ENCODE measurements at regions not wholly inside any gene's neighbourhood (a gene's known extent, or its start where the extent isn't known, plus 50 kb on each side); places are given as distances from the start of the nearest gene placed in this dataset.
"Not testable (repeated sequence)": the region's sequence is repeated elsewhere in the genome, so short reads cannot be mapped to it uniquely, and the experiment has no call there.

GRCh38 chrX:92283308-92283707 is 504.1 kb downstream of the PCDH11X start:
- FAIRE-seq (no peak), ATAC-seq (no peak), DNase-seq (ENCODE audit: low spot score) (no peak)
- no peak overlapping the region for H3K4me2 ChIP-seq (ENCODE audit: low read depth, low read length)
- ChIA-PET CTCF (ENCODE audit: low intra/inter-chr PET ratio, low total read pairs) (no interaction called here), POLR2A (no interaction called here)
- H3K27ac ChIP-seq (ENCODE audit: extremely low read length, insufficient read depth, low read length): no peak overlapping the region
- no peaks in the 10 kb centered on the region for H4K20me1 ChIP-seq (ENCODE audit: insufficient read depth, low read length)
- TF ChIP-seq ZFP36L2 (CRISPR knock-in tag; IDR thresholded peaks at IDR 0.05) (no peak), MAFK (conservative IDR thresholded peaks at IDR 0.05 in 1 of 2, IDR thresholded peaks at IDR 0.05 in 1 of 2; ENCODE audit: low read length in 2 of 2) (peak; percentile 49 to 82; a peak in 3 of 4 replicates), MAFF (IDR thresholded peaks at IDR 0.05; ENCODE audit: low read depth, low read length) (peak; percentile 74)
- H3K4me3 ChIP-seq (replicated peaks in 1 of 3; ENCODE audit: insufficient read depth in 1 of 3, low read depth in 2 of 3, low read length in 3 of 3): no peak overlapping the region
- no peaks in the 10 kb centered on the region for H3K36me3 ChIP-seq (replicated peaks in 1 of 2; ENCODE audit: control insufficient read depth in 1 of 2, insufficient read depth in 2 of 2, low read length in 2 of 2)
- H2AFZ ChIP-seq (ENCODE audit: low read length): no peak overlapping the region
- H3K27me3 ChIP-seq (ENCODE audit: control insufficient read depth in 1 of 2, insufficient read depth in 2 of 2, low read length in 2 of 2): no peaks in the 10 kb centered on the region
- no peaks in the 10 kb centered on the region for H3K4me1 ChIP-seq (ENCODE audit: insufficient read depth, low read length)
- no peak overlapping the region for H3K9ac ChIP-seq (ENCODE audit: insufficient read depth, low read depth, low read length)
- intact Hi-C loops (cut with micrococcal nuclease; ENCODE audit: unreplicated experiment) (no loop called here), in situ Hi-C loops (cut with HindIII; ENCODE audit: extremely low pct_ligation_motif_present, low pct_unique_long_range_greater_than_20kb) (no loop called here)
- BruUV-seq (replicated peaks): no TSS peak
- H3K9me3 ChIP-seq (ENCODE audit: low read length): no peaks in the 10 kb centered on the region
- H3K79me2 ChIP-seq (ENCODE audit: insufficient read depth, low read length): no peaks in the 10 kb centered on the region
- 2% methylated on average over 3 of the region's 3 CpGs for WGBS (ENCODE audit: low lambda C conversion rate)

DNA sequence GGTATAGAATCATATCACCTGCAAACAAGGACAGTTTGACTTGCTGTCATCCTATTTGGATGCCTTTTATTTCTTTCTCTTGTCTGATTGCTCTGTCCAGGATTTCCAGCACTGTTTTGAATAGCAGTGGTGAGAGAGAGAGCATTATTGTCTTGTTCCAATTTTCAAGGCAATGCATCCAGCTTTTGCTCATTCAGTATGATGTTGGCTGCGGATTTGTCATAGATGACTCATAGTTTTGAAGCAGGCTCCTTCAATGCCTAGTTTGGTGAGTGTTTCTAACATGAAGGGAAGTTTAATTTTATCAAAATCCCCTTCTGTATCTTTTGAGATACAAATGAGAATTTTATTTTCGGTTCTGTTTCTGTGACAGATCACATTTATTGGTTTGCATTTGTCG is 518.9 kb downstream of the PCDH11X start:
- H3K9ac ChIP-seq (ENCODE audit: insufficient read depth, low read depth, low read length); H4K20me1 ChIP-seq (ENCODE audit: insufficient read depth, low read length); H3K4me2 ChIP-seq (ENCODE audit: low read depth, low read length); CTCF ChIA-PET (ENCODE audit: low intra/inter-chr PET ratio, low total read pairs); H3K27ac ChIP-seq (ENCODE audit: extremely low read length, insufficient read depth, low read length); H3K27me3 ChIP-seq (ENCODE audit: control insufficient read depth in 1 of 2, insufficient read depth in 2 of 2, low read length in 2 of 2); POLR2A ChIA-PET; H3K36me3 ChIP-seq (replicated peaks in 1 of 2; ENCODE audit: control insufficient read depth in 1 of 2, insufficient read depth in 2 of 2, low read length in 2 of 2); BruUV-seq (replicated peaks); H3K9me3 ChIP-seq (ENCODE audit: low read length); FAIRE-seq; H3K4me1 ChIP-seq (ENCODE audit: insufficient read depth, low read length); in situ Hi-C loops (cut with HindIII; ENCODE audit: extremely low pct_ligation_motif_present, low pct_unique_long_range_greater_than_20kb); ATAC-seq; H3K4me3 ChIP-seq (replicated peaks in 1 of 3; ENCODE audit: insufficient read depth in 1 of 3, low read depth in 2 of 3, low read length in 3 of 3); DNase-seq (ENCODE audit: low spot score); H3K79me2 ChIP-seq (ENCODE audit: insufficient read depth, low read length); intact Hi-C loops (cut with micrococcal nuclease; ENCODE audit: unreplicated experiment); H2AFZ ChIP-seq (ENCODE audit: low read length): not testable (repeated sequence)
- WGBS (ENCODE audit: low lambda C conversion rate): 0% methylated on average over 3 of the region's 3 CpGs

GRCh38 chrX:92333194-92333593 is 554.0 kb downstream of the PCDH11X start:
- DNase-seq (ENCODE audit: low spot score); POLR2A ChIA-PET; H3K36me3 ChIP-seq (replicated peaks in 1 of 2; ENCODE audit: control insufficient read depth in 1 of 2, insufficient read depth in 2 of 2, low read length in 2 of 2); intact Hi-C loops (cut with micrococcal nuclease; ENCODE audit: unreplicated experiment); H2AFZ ChIP-seq (ENCODE audit: low read length); H3K9ac ChIP-seq (ENCODE audit: insufficient read depth, low read depth, low read length); H3K4me3 ChIP-seq (replicated peaks in 1 of 3; ENCODE audit: insufficient read depth in 1 of 3, low read depth in 2 of 3, low read length in 3 of 3); in situ Hi-C loops (cut with HindIII; ENCODE audit: extremely low pct_ligation_motif_present, low pct_unique_long_range_greater_than_20kb); H3K4me1 ChIP-seq (ENCODE audit: insufficient read depth, low read length); FAIRE-seq; H3K27ac ChIP-seq (ENCODE audit: extremely low read length, insufficient read depth, low read length); H4K20me1 ChIP-seq (ENCODE audit: insufficient read depth, low read length); H3K27me3 ChIP-seq (ENCODE audit: control insufficient read depth in 1 of 2, insufficient read depth in 2 of 2, low read length in 2 of 2); ATAC-seq; CTCF ChIA-PET (ENCODE audit: low intra/inter-chr PET ratio, low total read pairs); H3K79me2 ChIP-seq (ENCODE audit: insufficient read depth, low read length); BruUV-seq (replicated peaks); H3K9me3 ChIP-seq (ENCODE audit: low read length); H3K4me2 ChIP-seq (ENCODE audit: low read depth, low read length): not testable (repeated sequence)
- 3% methylated on average over 5 of the region's 5 CpGs for WGBS (ENCODE audit: low lambda C conversion rate)

DNA sequence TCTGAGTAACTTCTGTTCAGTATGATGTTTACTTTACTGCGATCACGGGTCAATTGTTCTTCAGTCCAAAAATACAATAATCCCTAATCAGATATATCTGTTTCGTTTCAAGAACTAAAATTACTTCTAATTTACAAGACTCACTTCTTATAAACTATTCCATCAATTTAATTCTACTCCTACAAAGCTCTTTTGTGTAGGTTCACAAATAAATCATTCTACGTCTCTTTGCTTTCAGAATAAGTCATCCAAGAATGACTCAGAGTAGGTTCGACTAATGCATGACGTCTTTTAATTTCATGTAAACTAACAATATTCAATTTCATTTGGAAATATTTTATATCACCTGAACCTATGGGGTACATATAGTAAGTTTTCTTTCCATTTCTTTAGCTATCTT is 571.9 kb downstream of the PCDH11X start:
- FAIRE-seq; H2AFZ ChIP-seq (ENCODE audit: low read length); POLR2A ChIA-PET; H4K20me1 ChIP-seq (ENCODE audit: insufficient read depth, low read length); in situ Hi-C loops (cut with HindIII; ENCODE audit: extremely low pct_ligation_motif_present, low pct_unique_long_range_greater_than_20kb); H3K79me2 ChIP-seq (ENCODE audit: insufficient read depth, low read length); H3K4me3 ChIP-seq (replicated peaks in 1 of 3; ENCODE audit: insufficient read depth in 1 of 3, low read depth in 2 of 3, low read length in 3 of 3); H3K4me1 ChIP-seq (ENCODE audit: insufficient read depth, low read length); H3K27me3 ChIP-seq (ENCODE audit: control insufficient read depth in 1 of 2, insufficient read depth in 2 of 2, low read length in 2 of 2); BruUV-seq (replicated peaks); H3K9ac ChIP-seq (ENCODE audit: insufficient read depth, low read depth, low read length); ATAC-seq; CTCF ChIA-PET (ENCODE audit: low intra/inter-chr PET ratio, low total read pairs); H3K4me2 ChIP-seq (ENCODE audit: low read depth, low read length); intact Hi-C loops (cut with micrococcal nuclease; ENCODE audit: unreplicated experiment); H3K36me3 ChIP-seq (replicated peaks in 1 of 2; ENCODE audit: control insufficient read depth in 1 of 2, insufficient read depth in 2 of 2, low read length in 2 of 2); DNase-seq (ENCODE audit: low spot score); H3K9me3 ChIP-seq (ENCODE audit: low read length); H3K27ac ChIP-seq (ENCODE audit: extremely low read length, insufficient read depth, low read length): not testable (repeated sequence)
- 2% methylated on average over 6 of the region's 6 CpGs for WGBS (ENCODE audit: low lambda C conversion rate)

Data from HepG2 (cell line).